NCI-H82 (cell line): ENCODE measurements at regions not wholly inside any gene's neighbourhood (a gene's known extent, or its start where the extent isn't known, plus 50 kb on each side); places are given as distances from the start of the nearest gene placed in this dataset.
A peak's percentile ranks its signal among the peaks of the same experiment; 100 is the strongest.

Experiments
- DNase-seq: peaks from one replicate; lab custom pipeline; 2025; lab: John Stamatoyannopoulos, UW

DNA sequence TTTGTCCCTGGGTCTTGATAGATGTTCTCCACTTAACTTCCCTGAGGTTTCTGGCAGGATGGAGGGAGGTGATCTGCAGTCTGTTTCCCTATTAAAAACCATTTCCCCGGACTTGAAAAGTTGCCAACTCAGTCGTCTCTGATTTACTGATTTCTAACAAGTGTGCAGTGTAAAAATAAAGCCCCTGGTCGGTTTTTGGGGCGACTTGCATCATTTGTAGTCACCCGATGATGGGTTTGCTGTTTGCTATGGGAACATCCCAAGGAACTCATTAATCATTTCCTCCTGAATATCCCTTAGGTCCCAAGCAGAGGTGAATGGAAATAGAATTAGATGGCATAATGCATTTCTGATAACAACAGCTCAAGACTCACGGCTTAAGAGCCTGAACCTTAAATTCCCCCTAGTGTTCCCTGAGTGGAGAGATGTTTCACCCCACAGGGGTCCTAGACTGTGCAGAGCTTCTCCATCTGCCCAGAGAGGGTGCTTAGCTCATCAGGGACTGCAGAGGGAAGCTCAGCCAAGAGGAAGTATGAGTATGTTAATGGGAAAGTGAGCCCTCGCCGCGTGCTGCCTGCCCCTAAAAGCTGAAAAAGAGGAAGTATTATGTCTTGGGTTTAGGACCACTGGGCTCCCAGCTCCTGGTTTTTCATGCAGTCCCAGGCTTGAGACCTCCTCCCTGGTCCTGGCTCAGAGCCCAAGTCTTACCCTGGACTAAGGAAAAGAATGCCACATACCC, 115.1 kb upstream of the DAP start:
- DNase-seq: no peak

DNA sequence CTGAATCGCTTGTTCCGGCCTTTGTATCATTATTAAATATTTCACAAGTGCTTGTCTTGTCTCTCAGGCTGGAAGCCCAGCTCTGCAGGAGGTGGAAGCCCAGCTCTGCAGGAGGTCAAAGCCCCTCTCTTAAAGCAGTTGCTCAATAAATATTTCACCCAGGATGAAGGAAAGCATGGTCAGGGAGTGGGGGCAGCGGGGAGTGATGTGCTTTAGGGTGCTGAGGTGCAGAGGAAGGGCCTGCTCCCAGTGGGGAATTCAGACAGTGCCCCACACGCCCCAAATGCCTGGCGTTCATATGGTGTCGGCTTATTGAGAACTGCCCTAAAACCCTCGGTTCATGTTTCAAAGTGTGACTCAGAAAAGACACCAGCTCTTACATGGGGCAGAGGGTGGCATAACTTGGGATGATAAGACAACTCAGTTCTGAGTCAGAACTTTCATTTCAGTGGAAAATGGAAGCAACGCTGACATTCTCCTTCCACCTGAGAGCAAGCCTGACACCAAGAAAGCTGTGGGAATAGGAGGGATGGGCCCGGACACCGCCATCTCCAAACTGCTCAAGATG, 114.3 kb upstream of the DAP start:
- DNase-seq: no peak

DNA sequence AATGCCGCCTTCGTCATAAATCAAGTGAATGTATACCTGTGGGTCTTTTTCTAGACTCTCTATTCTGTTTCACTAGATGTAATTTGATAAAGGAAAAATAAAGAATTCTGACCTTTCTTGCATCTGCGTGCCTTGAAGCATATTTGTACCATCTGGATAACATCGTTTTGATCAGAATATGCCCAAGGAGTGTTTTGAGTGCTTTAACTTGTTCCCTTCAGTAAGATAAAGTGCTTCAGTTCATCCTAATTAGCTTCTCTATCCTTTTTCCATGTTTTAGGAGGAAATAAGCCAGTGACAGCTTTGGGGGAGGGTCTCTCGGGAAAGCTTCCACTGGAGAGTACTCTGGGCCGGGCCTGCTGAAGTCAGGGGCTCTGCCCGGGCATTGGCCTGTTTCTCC, 113.5 kb upstream of the DAP start:
- DNase-seq: no peak

DNA sequence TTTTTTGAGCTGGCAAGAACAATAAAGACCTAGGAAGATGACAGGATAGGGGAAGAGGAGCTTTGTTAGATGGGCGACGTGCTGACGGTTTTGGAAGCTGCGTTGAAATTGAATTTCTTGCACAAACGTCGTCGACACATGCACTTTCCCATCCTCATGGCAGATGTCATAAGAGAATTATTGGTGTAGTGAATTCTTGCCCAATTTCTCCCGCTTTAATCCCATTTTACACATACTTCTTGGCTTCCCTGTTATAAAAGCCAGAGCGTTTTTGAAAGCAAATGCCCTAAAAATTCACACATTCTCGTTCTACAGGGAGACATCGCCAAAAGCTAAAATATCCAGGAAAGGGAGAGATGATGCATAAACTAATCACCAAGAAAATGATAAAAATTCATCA, 109.8 kb upstream of the DAP start:
- no peak for DNase-seq

DNA sequence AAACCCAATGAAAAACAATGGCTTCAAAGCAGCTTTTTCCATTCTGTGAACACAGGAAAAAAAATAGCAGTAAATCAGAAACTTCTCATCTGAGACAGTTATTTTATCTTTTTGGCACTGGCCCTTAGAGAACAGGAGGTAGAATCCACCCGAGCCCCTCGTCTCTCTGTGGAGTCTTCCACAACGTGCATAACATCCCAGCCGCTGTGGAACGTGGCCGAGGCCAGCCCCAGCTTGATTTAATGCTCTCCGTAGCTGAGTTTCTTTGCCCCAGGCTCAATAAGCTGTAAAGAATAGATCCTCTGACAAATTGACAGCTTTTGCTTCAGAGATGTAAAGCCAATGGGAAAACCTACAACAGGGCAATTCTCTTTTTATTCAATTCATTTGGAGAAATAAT, 107.9 kb upstream of the DAP start:
- no peak for DNase-seq

DNA sequence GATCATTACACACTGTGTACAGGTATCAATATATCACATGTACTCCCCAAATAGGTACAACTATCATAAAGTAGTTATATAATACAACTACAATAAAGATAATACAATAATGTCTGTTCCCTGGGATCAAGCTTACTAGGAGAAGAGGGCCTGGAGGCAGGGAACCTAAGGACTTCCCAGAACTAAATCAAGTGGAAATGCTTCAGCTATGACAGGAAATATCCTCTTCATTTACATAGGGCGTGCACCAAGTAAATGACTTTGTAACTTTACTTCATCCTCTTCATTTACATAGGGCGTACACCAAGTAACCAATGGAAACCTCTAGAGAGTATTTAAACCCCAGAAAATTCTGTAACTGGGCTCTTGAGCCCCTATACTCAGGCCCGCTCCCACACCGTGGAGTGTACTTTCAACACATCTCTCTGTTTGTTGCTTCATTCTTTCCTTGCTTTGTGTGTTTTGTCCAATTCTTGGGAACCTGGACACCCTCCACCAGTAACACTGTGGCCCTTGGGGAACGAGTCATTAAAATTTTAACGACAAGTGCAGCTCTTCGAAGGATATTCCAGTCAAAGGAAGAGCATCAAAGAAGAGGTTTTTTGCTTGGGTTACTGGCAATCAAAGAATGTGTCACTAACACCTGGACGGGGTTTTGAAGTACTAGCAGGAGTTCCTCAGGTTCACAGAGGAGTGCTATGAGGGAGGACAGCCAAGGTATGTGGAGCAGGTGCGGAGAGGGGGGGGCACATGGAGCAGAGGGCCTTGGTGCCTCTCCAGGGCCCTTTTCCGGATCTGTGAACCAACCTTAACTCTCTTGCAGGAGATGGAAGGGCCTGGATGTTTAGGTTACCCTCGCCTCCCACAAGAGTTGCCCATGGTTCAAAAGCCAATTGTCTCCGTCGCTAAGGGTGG, 106.6 kb upstream of the DAP start:
- DNase-seq: no peak

DNA sequence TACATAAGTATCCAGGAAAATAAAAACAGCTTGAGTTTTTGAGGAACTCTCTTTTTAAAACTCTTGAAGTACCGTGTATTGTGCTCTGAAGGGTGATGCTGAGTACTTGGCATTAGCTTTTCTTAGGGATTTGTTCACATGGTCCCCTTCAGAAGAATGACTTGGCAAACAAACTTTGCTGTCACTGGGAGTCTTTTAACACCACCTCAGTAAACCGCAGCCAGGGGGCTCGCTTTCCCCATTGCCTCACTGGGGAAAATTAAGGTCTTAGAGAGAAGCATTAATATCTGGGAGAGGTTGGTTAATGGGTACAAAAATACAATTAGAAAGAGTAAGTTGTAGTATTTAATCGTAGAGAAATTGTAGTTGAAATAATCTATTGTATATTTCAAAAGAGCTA, 105.9 kb upstream of the DAP start:
- peak; percentile 43 for DNase-seq

DNA sequence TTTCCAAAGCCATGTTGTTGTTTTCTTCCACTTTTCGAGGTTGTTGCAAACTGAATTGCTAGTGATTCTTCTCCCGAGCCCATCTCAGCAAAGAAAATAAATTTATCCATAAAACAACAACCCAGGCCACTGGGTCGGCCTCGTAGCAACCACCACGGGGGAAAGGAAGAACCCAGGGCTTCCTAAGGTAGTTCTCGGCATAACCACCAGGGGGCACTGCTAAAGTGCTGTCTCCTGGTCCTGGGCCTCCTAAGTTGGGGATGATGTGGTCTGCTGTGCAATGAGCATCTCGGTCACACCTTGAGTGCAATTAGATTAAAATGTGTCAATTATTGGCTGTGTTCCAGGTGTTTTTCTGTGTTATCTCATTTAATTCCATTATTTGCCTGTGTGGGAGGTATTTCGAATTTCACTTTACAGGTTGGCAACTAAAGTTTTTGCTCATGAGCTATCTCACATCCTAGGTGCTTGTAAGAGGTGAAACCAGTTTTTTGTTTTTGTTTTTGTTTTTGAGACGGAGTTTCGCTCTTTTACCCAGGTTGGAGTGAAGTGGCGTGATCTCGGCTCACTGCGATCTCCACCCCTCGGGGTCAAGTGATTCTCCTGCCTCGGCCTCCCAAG, 102.8 kb upstream of the DAP start:
- peak; percentile 73 for DNase-seq

DNA sequence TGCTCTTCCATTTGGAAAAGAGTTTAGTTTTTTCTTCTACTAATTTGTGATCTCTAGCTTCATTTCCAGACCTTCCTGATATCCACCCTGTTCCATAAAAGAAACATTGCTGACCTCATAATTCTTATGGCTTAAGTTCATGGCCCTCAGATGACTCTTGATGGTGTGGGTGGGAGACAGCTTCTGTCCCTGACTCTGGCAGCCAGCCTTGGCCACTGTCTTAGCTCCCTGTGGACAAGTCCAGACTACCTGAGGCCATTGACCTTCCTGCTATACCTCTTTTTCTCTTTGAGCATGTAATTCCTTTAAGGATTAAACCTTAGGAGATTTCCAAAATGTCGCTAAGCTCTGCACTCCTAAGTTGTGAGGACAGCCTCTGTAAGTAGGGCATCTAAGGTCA, 101.1 kb upstream of the DAP start:
- DNase-seq: peak; percentile 4

DNA sequence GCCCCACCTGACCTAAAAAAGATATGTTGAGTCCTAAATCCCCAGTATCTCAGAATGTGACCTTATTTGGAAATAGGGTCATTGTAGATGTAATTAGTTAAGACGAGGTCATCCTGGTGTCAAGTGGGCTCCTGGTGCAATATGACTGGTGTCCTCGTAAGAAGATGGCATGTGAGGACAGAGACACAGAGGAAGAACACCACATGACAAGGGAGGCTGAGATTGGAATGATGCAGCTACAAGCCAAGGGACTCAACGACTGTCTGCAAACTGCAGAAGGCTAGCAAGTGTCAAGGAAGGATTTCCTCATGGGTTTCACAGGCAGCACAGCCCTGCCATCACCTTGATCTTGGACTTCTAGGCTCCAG, 100.4 kb upstream of the DAP start:
- no peak for DNase-seq

DNA sequence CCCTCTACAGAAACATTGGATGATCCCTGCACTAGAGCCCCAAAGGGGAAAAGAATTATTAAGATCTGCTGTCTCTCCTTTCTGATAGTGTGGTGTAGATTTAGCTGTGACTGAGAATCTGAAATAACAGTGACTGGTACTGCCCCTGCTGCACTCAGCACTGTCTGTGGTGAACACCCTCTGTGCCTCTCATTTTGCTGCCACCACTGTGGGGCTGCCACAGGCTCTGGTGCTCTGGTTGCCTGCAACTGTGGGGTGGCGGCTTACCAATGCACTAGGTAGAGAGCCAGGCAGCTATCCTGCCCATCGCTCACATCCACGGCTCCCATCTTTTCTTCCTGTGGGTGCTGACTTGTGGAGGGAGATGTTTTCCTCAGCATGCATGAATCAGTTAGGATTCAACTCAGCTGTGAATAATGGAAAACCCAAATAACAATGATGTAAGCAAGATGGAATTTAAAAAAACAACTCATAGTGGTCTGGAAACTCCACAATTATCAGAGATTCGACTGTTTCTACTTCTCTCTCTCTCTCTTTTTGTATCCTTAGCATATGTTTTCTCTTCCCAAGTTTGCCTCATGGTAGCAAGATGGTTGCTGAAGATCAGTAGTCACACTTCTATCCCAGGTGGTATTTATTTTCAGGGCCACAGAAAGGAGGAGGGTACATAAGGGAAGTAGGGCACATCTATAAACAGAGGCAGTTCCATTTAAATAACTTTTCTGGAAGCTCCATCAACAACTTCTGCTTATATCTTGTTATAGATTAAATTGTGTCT, 99.8 kb upstream of the DAP start:
- DNase-seq: no peak

DNA sequence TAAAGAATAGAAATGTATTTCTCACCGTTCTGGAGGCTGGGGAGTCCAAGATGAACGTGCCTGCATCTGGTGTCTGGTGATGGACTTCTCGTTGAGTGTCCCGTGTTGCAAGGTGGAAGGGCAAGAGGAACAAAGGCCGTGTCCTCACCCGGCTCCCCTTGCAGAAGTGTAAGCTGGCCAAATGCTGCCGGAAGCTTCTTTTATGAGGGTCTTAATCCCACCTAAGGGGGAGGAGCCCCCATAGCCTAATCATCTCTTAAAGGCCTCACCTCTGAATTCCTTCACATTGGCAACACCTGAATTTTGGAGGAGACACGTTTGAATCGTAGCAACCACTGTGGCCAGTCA, 99.1 kb upstream of the DAP start:
- no peak for DNase-seq

DNA sequence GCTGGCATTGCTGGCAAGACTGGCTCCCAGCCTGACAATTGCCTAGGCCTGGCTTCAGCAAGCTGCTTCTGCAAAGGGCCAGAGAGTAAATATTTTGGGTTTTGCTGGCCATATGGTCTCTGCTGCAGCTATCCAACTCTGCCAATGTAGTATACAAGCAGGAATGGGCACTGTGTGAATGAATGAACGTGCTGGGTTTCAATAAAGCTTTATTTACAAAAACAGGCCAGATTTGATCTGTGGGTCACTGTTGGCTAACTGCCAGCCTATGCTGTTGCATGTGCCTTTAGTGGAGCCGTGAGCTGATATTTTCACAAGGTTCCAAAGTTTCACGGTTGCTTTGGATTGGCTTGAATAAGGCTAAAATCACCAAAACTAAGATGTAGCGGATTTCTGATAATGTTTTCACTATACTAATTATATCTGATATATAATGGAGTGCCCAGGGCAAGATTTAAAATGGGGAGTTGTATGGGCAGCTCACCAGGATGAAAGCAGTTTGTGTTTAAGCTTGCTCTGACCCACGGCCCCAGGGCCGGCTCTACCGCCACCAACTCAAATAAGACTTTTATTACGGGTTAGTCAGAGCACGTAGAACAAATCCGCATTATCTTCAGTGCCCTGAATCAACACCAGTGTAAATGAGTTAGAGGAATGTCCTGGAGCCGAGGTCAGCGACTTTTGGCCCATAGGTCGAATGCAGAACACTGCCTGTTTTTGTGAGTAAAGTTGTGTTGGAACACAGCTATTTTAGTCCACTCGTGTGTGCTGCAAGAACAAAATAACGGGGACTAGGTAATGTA, 98.6 kb upstream of the DAP start:
- DNase-seq: no peak

DNA sequence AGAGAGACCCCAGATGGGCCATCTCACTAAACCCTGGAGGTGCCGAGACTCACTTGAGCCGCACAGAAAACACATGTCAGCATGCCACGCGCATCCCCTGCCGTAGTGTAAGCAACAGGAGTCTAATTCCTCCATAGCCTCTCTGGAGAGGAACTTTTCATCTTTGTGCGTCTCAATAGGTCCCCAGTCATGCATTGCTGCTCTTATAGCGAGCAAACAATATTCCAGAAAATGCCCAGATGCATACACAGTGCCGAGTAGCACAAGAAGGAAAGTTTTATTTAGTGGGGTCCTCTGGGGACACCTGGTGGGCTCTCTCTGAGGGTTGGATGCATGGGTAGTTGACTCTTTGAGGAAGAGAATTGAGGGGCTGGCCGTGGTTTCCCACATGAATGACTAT, 97.9 kb upstream of the DAP start:
- no peak for DNase-seq

DNA sequence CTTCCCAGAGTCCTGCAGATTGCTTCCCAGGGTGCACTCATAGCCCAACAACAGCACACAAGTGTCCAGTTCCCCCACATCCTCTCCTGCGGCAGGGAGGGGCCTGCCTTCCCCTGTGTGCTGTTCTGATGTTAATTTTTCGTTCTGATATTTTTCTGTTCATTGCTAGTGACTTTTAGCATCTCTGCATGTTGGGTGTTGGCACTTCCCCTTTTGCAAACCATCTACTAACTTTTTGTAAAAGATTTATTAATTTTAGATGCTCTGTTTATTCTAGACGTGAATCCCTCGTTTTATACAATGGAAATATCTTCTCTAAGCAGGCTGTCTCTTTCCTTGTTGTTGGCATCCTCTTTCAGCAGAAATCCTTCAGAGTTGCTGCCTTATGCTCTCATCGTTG, 97.3 kb upstream of the DAP start:
- no peak for DNase-seq

DNA sequence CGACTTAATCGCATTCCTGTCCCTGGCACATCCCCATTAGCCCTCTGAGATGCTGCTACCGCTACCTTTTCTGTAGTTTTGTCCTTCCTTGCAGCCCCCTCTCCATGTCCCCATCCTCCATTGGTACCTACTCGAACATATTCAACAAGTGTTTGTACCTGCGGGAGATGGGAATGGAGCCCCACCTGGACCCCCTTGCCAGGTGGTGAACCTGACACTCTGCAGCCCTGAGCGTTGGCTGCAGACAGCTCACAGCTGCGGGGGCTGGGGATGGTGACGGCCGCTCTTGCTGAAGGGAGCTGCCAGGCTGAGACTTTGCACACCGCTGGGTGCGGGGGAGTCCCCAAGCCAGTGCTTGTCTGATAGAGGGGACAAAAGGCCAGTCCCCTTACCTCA, 96.3 kb upstream of the DAP start:
- no peak for DNase-seq

DNA sequence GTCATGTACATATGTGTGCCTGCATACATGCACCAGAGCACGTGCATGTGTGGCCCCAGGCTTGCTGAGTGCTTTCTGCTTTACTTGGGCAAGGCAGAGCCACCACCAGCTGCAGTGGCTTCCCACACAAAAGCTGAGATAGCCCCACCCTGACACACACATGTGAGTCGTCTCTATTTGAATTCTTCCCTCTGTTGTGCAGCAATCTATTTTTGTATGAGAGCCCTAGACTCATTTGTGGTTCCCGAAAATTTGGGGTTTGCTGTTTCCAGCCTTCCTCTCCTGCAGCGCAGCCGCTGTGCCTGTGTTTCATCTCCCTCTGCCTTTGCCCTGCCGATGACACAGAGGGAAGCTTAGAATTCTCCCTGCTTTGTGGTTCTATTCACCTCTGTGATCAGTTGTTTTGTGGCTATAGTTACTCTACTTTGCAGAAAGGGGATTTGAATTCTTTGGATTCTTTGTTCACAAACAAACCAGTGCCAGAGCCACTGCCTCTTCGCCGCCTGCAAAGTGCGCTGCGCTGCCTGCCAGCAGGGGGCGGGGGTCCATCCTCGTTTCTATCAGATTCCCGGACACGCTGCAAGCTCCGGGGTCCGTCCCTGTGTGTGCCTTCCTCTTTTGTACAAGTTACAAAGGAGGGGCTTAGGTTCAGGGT, 95.8 kb upstream of the DAP start:
- DNase-seq: peak; percentile 56

DNA sequence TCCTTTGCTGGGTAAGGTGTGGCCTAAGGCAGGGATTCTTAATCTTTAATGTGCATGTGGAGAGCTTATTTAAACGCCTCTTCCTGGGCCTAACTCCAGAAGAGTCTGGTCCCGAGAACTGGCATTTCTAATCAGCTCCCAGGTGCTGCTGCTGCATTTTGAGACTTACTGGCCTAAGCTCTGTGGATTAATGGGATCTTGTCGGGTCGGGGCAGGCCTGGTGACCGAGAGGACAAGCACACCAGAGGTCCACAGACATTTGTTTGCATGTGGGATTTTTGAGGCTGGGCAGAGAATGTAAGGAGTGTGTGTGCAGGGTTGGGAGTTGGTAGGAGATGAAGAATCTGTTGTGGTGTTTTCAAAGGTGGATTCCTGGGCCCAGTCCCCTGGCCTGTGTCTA, 95.0 kb upstream of the DAP start:
- peak; percentile 53 for DNase-seq

DNA sequence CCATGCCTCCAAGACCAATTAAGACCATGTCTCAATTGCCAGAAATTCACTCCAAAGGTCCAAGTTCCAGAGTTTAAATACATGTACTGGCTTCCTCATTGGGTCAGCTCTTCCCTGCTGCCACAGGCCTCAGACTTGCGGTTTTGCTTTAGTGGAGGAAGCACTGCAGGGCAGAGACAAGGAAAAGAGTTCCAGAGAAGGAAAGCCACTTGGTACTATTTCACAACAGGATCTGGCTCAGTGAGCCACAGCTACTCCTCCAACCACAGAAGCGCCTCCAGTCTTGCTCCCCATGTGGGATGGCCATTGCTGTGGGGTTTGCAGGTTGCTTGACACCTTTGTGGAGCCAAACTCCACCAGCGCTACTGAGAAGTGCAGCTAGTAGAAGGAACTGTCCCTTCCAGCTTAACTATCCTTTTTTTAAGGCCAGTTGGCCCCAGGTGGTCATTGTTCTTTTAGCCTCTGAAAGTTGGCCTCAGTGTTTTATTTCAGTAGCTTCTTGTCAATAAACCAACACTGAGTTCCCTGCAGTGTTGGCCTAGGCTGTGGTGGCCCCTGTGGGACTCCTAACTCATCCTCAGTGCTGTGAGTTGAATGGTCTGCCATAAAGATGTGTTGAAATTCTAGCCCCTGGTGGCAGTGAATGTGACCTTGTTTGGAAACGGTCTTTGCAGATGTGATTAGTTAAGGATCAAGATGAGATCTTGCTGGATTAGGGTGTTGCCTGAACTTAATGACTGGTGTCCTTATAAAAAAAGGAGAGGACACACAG, 93.7 kb upstream of the DAP start:
- peak; percentile 56 for DNase-seq

DNA sequence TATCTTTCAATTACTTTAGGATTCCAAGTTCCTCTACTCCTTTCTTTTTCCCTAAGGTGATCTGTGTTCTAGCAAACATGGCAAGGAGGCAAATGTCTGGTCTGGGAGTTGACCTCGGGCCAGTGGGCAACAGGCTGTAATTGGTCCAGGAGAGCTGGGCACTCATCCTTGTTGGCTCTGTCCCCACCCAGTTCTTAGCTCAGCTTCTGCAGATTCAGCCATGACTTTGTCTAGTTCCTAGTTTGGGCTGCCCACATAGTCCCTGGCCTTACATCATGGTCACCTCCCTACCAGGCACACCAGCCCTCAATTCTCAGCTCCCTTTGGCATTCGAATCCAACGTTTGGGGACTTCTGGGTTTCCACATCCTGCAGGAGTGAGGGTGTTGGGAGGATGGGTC, 92.1 kb upstream of the DAP start:
- no peak for DNase-seq
